ENCODE measurements at regions not wholly inside any gene's neighbourhood (a gene's known extent, or its start where the extent isn't known, plus 50 kb on each side); places are given as distances from the start of the nearest gene placed in this dataset.

GRCh38 chr17:71726341-71726740 lies 394.5 kb upstream of the SOX9 start:
- H3K4me1 ChIP-seq = no peaks in the 10 kb centered on the region
- no peaks in the 10 kb centered on the region for H3K27me3 ChIP-seq
- DNase-seq = no peak
- intact Hi-C loops (cut with DNase I; ENCODE audit: low total_unique reads) = no loop called here
- H3K27ac ChIP-seq = no peak overlapping the region
- H3K4me3 ChIP-seq = no peak overlapping the region
- H3K9me3 ChIP-seq = no peaks in the 10 kb centered on the region
- H3K36me3 ChIP-seq = no peaks in the 10 kb centered on the region
- TF ChIP-seq POLR2A (IDR thresholded peaks at IDR 0.05) = no peak
- TF ChIP-seq CTCF (IDR thresholded peaks at IDR 0.05) = no peak

- Histone ChIP-seq H3K4me1 (no peaks in the 10 kb centered on the region), H3K27ac (no peak overlapping the region), H3K27me3 (no peaks in the 10 kb centered on the region), H3K4me3 (no peak overlapping the region), H3K9me3 (no peaks in the 10 kb centered on the region), H3K36me3 (no peaks in the 10 kb centered on the region)
- intact Hi-C loops (cut with DNase I; ENCODE audit: low total_unique reads) = no loop called here
- TF ChIP-seq POLR2A (IDR thresholded peaks at IDR 0.05) (no peak), CTCF (IDR thresholded peaks at IDR 0.05) (no peak)
- no peak for DNase-seq
Measured at GRCh38 chr17:71727292-71727691, 393.5 kb upstream of the SOX9 start.

GRCh38 chr17:71727723-71728122 lies 393.1 kb upstream of the SOX9 start:
- Histone ChIP-seq H3K4me1 (no peaks in the 10 kb centered on the region), H3K27me3 (no peaks in the 10 kb centered on the region), H3K36me3 (no peaks in the 10 kb centered on the region), H3K4me3 (no peak overlapping the region), H3K9me3 (no peaks in the 10 kb centered on the region), H3K27ac (no peak overlapping the region)
- intact Hi-C loops (cut with DNase I; ENCODE audit: low total_unique reads) = no loop called here
- no peak for TF ChIP-seq CTCF (IDR thresholded peaks at IDR 0.05)
- TF ChIP-seq POLR2A (IDR thresholded peaks at IDR 0.05) = no peak
- DNase-seq = no peak

- Histone ChIP-seq H3K27me3 (no peaks in the 10 kb centered on the region), H3K4me1 (no peaks in the 10 kb centered on the region), H3K36me3 (no peaks in the 10 kb centered on the region), H3K9me3 (no peaks in the 10 kb centered on the region), H3K4me3 (no peak overlapping the region), H3K27ac (no peak overlapping the region)
- no peak for DNase-seq
- intact Hi-C loops (cut with DNase I; ENCODE audit: low total_unique reads) = no loop called here
- no peak for TF ChIP-seq POLR2A (IDR thresholded peaks at IDR 0.05)
- no peak for TF ChIP-seq CTCF (IDR thresholded peaks at IDR 0.05)
Measured at GRCh38 chr17:71730871-71731270, 389.9 kb upstream of the SOX9 start.

GRCh38 chr17:71735893-71736292 lies 384.9 kb upstream of the SOX9 start:
- no peaks in the 10 kb centered on the region for H3K36me3 ChIP-seq
- TF ChIP-seq CTCF (IDR thresholded peaks at IDR 0.05) = no peak
- no peak for TF ChIP-seq POLR2A (IDR thresholded peaks at IDR 0.05)
- H3K9me3 ChIP-seq = no peaks in the 10 kb centered on the region
- no peak overlapping the region for H3K27ac ChIP-seq
- intact Hi-C loops (cut with DNase I; ENCODE audit: low total_unique reads) = no loop called here
- H3K27me3 ChIP-seq = no peaks in the 10 kb centered on the region
- H3K4me3 ChIP-seq = no peak overlapping the region
- no peaks in the 10 kb centered on the region for H3K4me1 ChIP-seq
- DNase-seq = no peak

All from uterus (tissue), 3 donors.